Astrocyte of the cerebellum (primary cell): ENCODE measurements at regions not wholly inside any gene's neighbourhood (a gene's known extent, or its start where the extent isn't known, plus 50 kb on each side); places are given as distances from the start of the nearest gene placed in this dataset.

Experiments used
- DNase-seq: peaks from one replicate; pipeline ENCODE4 v3.0.0-alpha.2; 2011; ENCODE audit warnings: low read depth
- H3K4me3 ChIP-seq: 2 replicates; pipeline ENCODE4 v1.5.1; 2011; ENCODE audit warnings: mild to moderate bottlenecking, low read depth, low read length, moderate library complexity
- CTCF ChIP-seq: IDR thresholded peaks from 2 replicates; pipeline ENCODE4 v1.5.1; 2012; ENCODE audit warnings: low read length, low read depth, moderate library complexity, mild to moderate bottlenecking; ENCODE audit errors: missing control alignments
- in situ Hi-C: cut with HindIII; loops from 2 replicates; pipeline ENCODE4 v1.10.0; 2017; ENCODE audit warnings: low sequenced_read_pairs

GRCh38 chr22:27617214-27617881 lies 184.2 kb downstream of the MN1 start:
- in situ Hi-C loops, result no loop called here
- DNase-seq, result no peak
- TF ChIP-seq CTCF, result no peak

GRCh38 chr22:27620367-27621154 lies 181.0 kb downstream of the MN1 start:
- DNase-seq, result no peak
- in situ Hi-C loops, result no loop called here
- no peak overlapping the region for H3K4me3 ChIP-seq
- TF ChIP-seq CTCF, result no peak

More at GRCh38 chr22:27617214-27617881, 184.2 kb downstream of the MN1 start:
- H3K4me3 ChIP-seq, result no peak overlapping the region

GRCh38 chr22:27621486-27622070 lies 180.0 kb downstream of the MN1 start:
- H3K4me3 ChIP-seq, result no peak overlapping the region
- no peak for TF ChIP-seq CTCF
- in situ Hi-C loops, result no loop called here
- no peak for DNase-seq

GRCh38 chr22:27624042-27624441 lies 177.5 kb downstream of the MN1 start:
- DNase-seq, result no peak
- TF ChIP-seq CTCF, result no peak
- in situ Hi-C loops, result no loop called here
- no peak overlapping the region for H3K4me3 ChIP-seq

DNA sequence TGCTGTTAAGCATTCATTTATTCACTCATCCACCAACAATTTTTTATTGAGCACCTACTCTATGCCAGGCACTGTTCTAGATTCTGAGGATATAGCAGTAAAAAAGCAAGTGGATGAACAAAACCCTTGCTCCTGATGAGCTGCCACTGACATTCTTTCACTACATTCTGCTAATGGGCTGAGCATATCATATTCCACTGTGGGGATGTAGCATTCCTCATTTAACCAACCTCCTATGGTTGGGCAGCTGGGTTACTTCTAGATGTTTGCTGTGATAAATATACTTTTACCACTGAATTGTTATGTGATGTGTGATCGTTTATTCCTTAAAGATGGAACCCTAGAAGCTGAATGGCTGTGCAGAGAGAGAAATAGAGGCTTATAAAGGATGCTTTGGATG lies 176.9 kb downstream of the MN1 start:
- in situ Hi-C loops, result no loop called here
- no peak for TF ChIP-seq CTCF

GRCh38 chr22:27625769-27626674 lies 175.5 kb downstream of the MN1 start:
- no peak overlapping the region for H3K4me3 ChIP-seq
- DNase-seq, result no peak
- in situ Hi-C loops, result no loop called here
- TF ChIP-seq CTCF, result no peak

More for the DNA sequence above, 176.9 kb downstream of the MN1 start:
- no peak overlapping the region for H3K4me3 ChIP-seq
- DNase-seq, result no peak
